ENCODE measurements at regions not wholly inside any gene's neighbourhood (a gene's known extent, or its start where the extent isn't known, plus 50 kb on each side); places are given as distances from the start of the nearest gene placed in this dataset.

DNA sequence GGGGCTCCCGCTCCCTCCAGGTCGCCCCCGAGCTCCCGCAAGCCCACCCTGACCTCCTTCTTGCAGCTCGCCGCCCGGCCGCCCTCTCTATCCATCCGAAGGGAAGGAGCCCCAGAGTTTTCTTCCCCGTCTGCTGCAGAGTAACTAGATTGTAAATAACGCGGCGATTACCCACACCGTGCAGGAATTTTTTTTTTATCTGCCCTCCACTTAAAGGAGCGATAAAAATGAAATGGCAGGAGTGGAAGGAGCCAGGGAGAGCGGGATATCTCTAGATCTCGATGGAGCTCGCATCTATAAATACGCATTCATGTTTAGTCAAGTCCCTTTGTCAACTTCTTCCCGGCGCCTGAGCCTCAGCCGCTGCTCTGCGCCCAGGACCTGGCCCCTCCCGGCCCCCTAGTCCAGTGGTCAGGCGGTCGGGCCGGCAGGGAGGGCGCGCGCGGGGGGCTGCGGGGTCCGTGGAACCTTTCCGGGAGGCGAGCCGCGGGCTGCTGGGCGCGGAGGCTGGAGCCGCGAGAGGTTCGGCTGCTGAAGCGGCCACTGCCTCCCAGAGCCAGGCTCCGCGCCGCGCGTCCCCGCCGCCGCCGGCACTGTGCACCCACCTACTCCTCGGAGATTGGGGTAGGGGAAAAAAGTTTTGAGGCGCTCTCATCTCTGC, 386.0 kb downstream of the BCAT1 start:
- TF ChIP-seq, protein P1, sequence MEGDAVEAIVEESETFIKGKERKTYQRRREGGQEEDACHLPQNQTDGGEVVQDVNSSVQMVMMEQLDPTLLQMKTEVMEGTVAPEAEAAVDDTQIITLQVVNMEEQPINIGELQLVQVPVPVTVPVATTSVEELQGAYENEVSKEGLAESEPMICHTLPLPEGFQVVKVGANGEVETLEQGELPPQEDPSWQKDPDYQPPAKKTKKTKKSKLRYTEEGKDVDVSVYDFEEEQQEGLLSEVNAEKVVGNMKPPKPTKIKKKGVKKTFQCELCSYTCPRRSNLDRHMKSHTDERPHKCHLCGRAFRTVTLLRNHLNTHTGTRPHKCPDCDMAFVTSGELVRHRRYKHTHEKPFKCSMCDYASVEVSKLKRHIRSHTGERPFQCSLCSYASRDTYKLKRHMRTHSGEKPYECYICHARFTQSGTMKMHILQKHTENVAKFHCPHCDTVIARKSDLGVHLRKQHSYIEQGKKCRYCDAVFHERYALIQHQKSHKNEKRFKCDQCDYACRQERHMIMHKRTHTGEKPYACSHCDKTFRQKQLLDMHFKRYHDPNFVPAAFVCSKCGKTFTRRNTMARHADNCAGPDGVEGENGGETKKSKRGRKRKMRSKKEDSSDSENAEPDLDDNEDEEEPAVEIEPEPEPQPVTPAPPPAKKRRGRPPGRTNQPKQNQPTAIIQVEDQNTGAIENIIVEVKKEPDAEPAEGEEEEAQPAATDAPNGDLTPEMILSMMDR (IDR thresholded peaks at IDR 0.05) = no peak
- TF ChIP-seq POLR2AphosphoS5 (IDR thresholded peaks at IDR 0.05) = no peak

Data from breast epithelium (tissue), 3 donors.